ENCODE measurements at regions not wholly inside any gene's neighbourhood (a gene's known extent, or its start where the extent isn't known, plus 50 kb on each side); places are given as distances from the start of the nearest gene placed in this dataset.

GRCh38 chr9:99556998-99557397 is 264.7 kb upstream of the NR4A3 start:
- H3K79me1 ChIP-seq (ENCODE audit: low read depth, low read length), result no peaks in the 10 kb centered on the region
- no peak overlapping the region for H4K91ac ChIP-seq (replicated peaks; ENCODE audit: insufficient read length, low read length)
- no peak overlapping the region for H3K18ac ChIP-seq (ENCODE audit: extremely low read depth, low read length)
- no peaks in the 10 kb centered on the region for H3K27me3 ChIP-seq (replicated peaks in 1 of 4; ENCODE audit: control insufficient read depth in 3 of 4, extremely low read depth in 1 of 4, insufficient read depth in 3 of 4, low read length in 3 of 4)
- no peaks in the 10 kb centered on the region for H3K36me3 ChIP-seq (ENCODE audit: control insufficient read depth in 2 of 4, insufficient read depth in 4 of 4, low read length in 3 of 4)
- no peak overlapping the region for H4K8ac ChIP-seq (ENCODE audit: extremely low read depth, insufficient read depth, low read length)
- no peak overlapping the region for H3K4me3 ChIP-seq (ENCODE audit: extremely low read depth in 1 of 4, insufficient read depth in 2 of 4, low read depth in 3 of 4, low read length in 4 of 4)
- no peak overlapping the region for H2AFZ ChIP-seq (ENCODE audit: low read length)
- no peak overlapping the region for H2BK15ac ChIP-seq (ENCODE audit: low read length)
- H3K23me2 ChIP-seq (ENCODE audit: low read depth, low read length), result no peaks in the 10 kb centered on the region
- H3K14ac ChIP-seq (ENCODE audit: insufficient read length), result no peak overlapping the region
- H3K23ac ChIP-seq (ENCODE audit: insufficient read length), result no peak overlapping the region
- no peak overlapping the region for H3K4me2 ChIP-seq (ENCODE audit: insufficient read depth in 1 of 2, low read depth in 2 of 2, low read length in 2 of 2)
- WGBS, 2 experiments (ENCODE audit: extremely low coverage in 1 of 2, insufficient coverage in 1 of 2, insufficient read length in 1 of 2, insufficient replicate concordance in 2 of 2, low coverage in 1 of 2, low lambda C conversion rate in 2 of 2, missing lambda C conversion rate in 1 of 2), result 92% methylated on average over 3 of the region's 3 CpGs; no CpG with 5 or more reads in 1 of the 2 experiments
- no peaks in the 10 kb centered on the region for H3K79me2 ChIP-seq (ENCODE audit: control insufficient read depth in 1 of 2, insufficient read depth in 2 of 2, low read length in 2 of 2)
- no peaks in the 10 kb centered on the region for H3K9me3 ChIP-seq (ENCODE audit: insufficient read depth in 2 of 2, low read depth in 1 of 2, low read length in 1 of 2)
- no peak overlapping the region for H2BK120ac ChIP-seq (replicated peaks; ENCODE audit: low read depth, low read length)
- FAIRE-seq, result no peak
- no peak overlapping the region for H3K4ac ChIP-seq (replicated peaks; ENCODE audit: insufficient read length, low read depth, low read length)
- no peak for DNase-seq (ENCODE audit: low read depth in 1 of 2, low spot score in 2 of 2)
- H2AK5ac ChIP-seq (ENCODE audit: low read depth, low read length), result no peak overlapping the region
- H3K4me1 ChIP-seq (replicated peaks in 1 of 4; ENCODE audit: control insufficient read depth in 3 of 4, insufficient read depth in 4 of 4, low read length in 3 of 4), result no peaks in the 10 kb centered on the region
- ChIA-PET CTCF (ENCODE audit: partially characterized antibody) (interaction anchor here (1.8 kb wide), 1 partner anchor 21 kb away, joined by 4 read pairs; no protein-coding TSS in a partner anchor), POLR2A (ENCODE audit: partially characterized antibody) (no interaction called here)
- no peak overlapping the region for H3K27ac ChIP-seq (ENCODE audit: low read depth, low read length)
- H3K9ac ChIP-seq (replicated peaks in 1 of 4; ENCODE audit: extremely low read depth in 1 of 4, low read depth in 3 of 4, low read length in 3 of 4), result no peak overlapping the region
- H2BK12ac ChIP-seq (ENCODE audit: low read depth, low read length), result no peak overlapping the region
- no peak overlapping the region for H2BK20ac ChIP-seq (ENCODE audit: low read length)
- H2BK5ac ChIP-seq (ENCODE audit: low read depth, low read length), result no peak overlapping the region
- H4K5ac ChIP-seq (ENCODE audit: insufficient read length, low read depth, low read length), result no peak overlapping the region
- H3K56ac ChIP-seq (replicated peaks; ENCODE audit: insufficient read length, low read depth, low read length), result no peak overlapping the region
- H4K20me1 ChIP-seq (replicated peaks in 1 of 2; ENCODE audit: control insufficient read depth in 1 of 2, insufficient read depth in 2 of 2, low read length in 2 of 2), result no peaks in the 10 kb centered on the region
- TF ChIP-seq USF2 (IDR thresholded peaks at IDR 0.05; ENCODE audit: low read length), result no peak
- TF ChIP-seq EGR1 (IDR thresholded peaks at IDR 0.05; ENCODE audit: borderline replicate concordance, low read depth, low read length), result no peak
- TF ChIP-seq TCF12 (IDR thresholded peaks at IDR 0.05; ENCODE audit: low read depth, low read length), result no peak
- no peak for TF ChIP-seq MAX (IDR thresholded peaks at IDR 0.05)
- no peak for TF ChIP-seq CREB1 (IDR thresholded peaks at IDR 0.05)
- TF ChIP-seq ATF2 (IDR thresholded peaks at IDR 0.05; ENCODE audit: low read length), result no peak
- no peak for TF ChIP-seq SUZ12 (IDR thresholded peaks at IDR 0.05; ENCODE audit: low read length)
